HEK293 (cell line): ENCODE measurements at regions not wholly inside any gene's neighbourhood (a gene's known extent, or its start where the extent isn't known, plus 50 kb on each side); places are given as distances from the start of the nearest gene placed in this dataset.

Experiments used
- YY1 ChIP-seq: fragments of 450-650 bp; formaldehyde crosslinking; IDR thresholded peaks from 2 replicates; pipeline ENCODE4 v1.5.1; 2018; ENCODE audit warnings: missing biosample characterization, missing genetic modification characterization
- ZNF23 ChIP-seq: fragments of 450-650 bp; formaldehyde crosslinking; IDR thresholded peaks from 2 replicates; pipeline ENCODE4 v1.5.1; 2016; ENCODE audit warnings: missing biosample characterization, missing genetic modification characterization, borderline replicate concordance
- ZSCAN23 ChIP-seq: fragments of 450-650 bp; formaldehyde crosslinking; IDR thresholded peaks from 2 replicates; pipeline ENCODE4 v1.5.1; 2016; ENCODE audit warnings: missing biosample characterization, missing genetic modification characterization
- TF ChIP-seq, protein P1 (sequence below): fragments of 450-650 bp; formaldehyde crosslinking; IDR thresholded peaks from 2 replicates; pipeline ENCODE4 v1.5.1; 2016; ENCODE audit warnings: missing biosample characterization, missing genetic modification characterization

DNA sequence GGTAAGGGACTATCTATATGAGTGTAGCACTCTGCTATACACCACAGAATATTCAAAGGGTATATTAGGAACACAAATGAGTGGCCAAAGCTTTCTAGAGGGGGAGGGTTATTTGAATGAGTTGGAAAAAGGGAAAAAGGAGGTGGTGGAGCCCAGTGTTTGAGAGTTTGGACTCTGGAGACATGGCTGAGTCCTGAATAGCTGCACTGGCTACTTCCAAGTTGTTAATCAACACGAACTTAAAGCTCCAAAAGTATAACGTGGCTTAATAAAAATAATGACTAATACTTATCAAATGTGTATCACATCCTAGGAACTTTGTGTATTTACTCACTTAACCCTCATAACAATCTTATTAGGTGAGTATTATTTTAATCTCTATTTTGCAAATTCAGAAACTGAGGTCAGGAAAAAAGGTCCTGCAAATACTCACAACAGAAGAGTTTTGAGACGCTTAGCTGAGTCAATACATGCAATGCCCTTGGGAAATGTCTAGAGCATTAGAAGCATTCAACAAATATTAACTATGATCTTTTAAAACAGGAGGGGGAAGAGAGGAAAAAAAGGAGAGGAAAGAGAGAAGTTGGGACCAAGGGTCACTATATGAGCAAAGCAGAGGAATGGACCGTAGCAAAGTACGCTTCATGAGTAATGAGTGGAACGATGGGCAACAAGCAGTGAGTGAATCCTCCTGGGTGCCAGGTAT is 189.5 kb upstream of the HMGA2 start:
- no peak for TF ChIP-seq ZSCAN23 (tag by site-specific recombination)
- TF ChIP-seq, protein P1, sequence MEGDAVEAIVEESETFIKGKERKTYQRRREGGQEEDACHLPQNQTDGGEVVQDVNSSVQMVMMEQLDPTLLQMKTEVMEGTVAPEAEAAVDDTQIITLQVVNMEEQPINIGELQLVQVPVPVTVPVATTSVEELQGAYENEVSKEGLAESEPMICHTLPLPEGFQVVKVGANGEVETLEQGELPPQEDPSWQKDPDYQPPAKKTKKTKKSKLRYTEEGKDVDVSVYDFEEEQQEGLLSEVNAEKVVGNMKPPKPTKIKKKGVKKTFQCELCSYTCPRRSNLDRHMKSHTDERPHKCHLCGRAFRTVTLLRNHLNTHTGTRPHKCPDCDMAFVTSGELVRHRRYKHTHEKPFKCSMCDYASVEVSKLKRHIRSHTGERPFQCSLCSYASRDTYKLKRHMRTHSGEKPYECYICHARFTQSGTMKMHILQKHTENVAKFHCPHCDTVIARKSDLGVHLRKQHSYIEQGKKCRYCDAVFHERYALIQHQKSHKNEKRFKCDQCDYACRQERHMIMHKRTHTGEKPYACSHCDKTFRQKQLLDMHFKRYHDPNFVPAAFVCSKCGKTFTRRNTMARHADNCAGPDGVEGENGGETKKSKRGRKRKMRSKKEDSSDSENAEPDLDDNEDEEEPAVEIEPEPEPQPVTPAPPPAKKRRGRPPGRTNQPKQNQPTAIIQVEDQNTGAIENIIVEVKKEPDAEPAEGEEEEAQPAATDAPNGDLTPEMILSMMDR (tag by site-specific recombination): no peak
- no peak for TF ChIP-seq ZNF23 (tag by site-specific recombination)
- no peak for TF ChIP-seq YY1 (tag by site-specific recombination)
